Fibroblast of lung (primary cell): ENCODE measurements at regions not wholly inside any gene's neighbourhood (a gene's known extent, or its start where the extent isn't known, plus 50 kb on each side); places are given as distances from the start of the nearest gene placed in this dataset.

Source experiments
- CTCF ChIP-seq, 2 donors: IDR thresholded peaks in 1 of 2; conservative IDR thresholded peaks in 1 of 2; 1 replicate in 1 of 2; 2 replicates in 1 of 2; pipeline ENCODE4 v1.5.1; 2011 to 2012; ENCODE audit warnings: low read length in 2 of 2, control low read depth in 1 of 2, inconsistent platforms in 1 of 2, low read depth in 1 of 2, mild to moderate bottlenecking in 1 of 2
- EZH2 ChIP-seq: IDR thresholded peaks from 2 replicates; pipeline ENCODE4 v1.5.1; 2012; ENCODE audit warnings: low read length, control low read depth, mild to moderate bottlenecking; ENCODE audit errors: missing control alignments

DNA sequence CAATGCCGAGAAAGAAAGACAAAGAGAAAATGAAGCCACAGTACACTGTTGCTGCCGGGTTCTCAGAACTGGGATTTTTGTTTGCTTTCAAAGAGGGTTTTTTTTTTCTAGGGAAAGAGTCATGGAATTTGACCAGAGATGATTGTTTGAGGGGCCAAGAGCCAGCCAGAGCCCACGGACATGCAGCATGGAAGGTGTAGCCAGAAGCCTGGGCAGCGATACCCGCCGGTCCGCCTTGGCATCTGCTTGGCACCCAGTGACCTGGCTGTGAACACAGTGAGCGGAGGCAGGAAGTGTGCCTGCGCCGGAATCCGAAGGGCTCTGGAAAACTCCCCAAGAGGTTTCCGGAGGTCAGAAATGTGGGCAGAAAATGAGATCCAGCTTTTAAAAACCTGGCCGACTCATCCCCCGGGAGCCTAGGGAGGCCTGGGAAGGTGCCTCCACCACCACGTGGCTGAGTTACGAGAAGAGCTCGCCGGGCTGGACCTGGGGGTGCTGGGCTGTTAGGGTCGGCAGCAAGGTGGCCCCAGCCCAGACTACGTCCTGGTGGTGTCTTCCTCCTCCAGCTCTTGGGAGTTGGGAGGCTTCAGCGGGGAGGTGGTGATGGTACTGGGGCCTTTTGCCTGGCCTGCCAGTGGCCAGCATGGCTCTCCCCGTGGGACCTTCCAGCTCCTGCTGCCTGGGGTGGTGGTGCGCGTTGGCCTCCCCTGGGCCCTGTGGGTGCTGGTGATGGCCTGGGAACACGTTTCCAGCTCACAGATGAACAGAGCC, 61.6 kb upstream of the PPARA start:
- TF ChIP-seq EZH2 (no peak), CTCF (conservative IDR thresholded peaks at IDR 0.05 in 1 of 2, IDR thresholded peaks at IDR 0.05 in 1 of 2; ENCODE audit: low read depth in 1 of 2, low read length in 2 of 2) (no peak)
